ENCODE measurements at regions not wholly inside any gene's neighbourhood (a gene's known extent, or its start where the extent isn't known, plus 50 kb on each side); places are given as distances from the start of the nearest gene placed in this dataset.

GRCh38 chr5:173429489-173430150 lies 101.4 kb upstream of the STC2 start (continued):
- TF ChIP-seq CHD1 (IDR thresholded peaks at IDR 0.05; ENCODE audit: low read depth, low read length) = no peak

GRCh38 chr5:173423452-173424117 lies 95.4 kb upstream of the STC2 start:
- Histone ChIP-seq H3K27ac (ENCODE audit: insufficient read depth, low read length) (no peak overlapping the region), H2BK15ac (ENCODE audit: low read depth, low read length) (no peak overlapping the region), H4K5ac (ENCODE audit: low read depth, low read length) (no peak overlapping the region), H3K23ac (ENCODE audit: low read depth, low read length) (no peak overlapping the region), H2BK20ac (ENCODE audit: low read depth, low read length) (no peak overlapping the region), H3K4ac (ENCODE audit: low read depth, low read length) (no peak overlapping the region), H4K8ac (ENCODE audit: low read depth in 2 of 2, low read length in 2 of 2) (no peak overlapping the region), H3K18ac (ENCODE audit: low read depth, low read length) (no peak overlapping the region), H3K9me3 (ENCODE audit: control insufficient read depth, insufficient read depth, low read length) (peaks cover 15% of the 10 kb centered on the region), H3K79me1 (ENCODE audit: low read depth in 1 of 2, low read length in 2 of 2) (no peaks in the 10 kb centered on the region), H3K36me3 (ENCODE audit: control insufficient read depth, insufficient read depth, low read length) (no peaks in the 10 kb centered on the region), H4K20me1 (ENCODE audit: insufficient read depth, low read length) (no peaks in the 10 kb centered on the region), H3K14ac (replicated peaks; ENCODE audit: low read depth, low read length) (no peak overlapping the region), H3K4me2 (ENCODE audit: low read depth, low read length) (no peak overlapping the region), H2BK5ac (ENCODE audit: low read depth, low read length, poor library complexity, severe bottlenecking) (no peak overlapping the region), H2AK9ac (replicated peaks; ENCODE audit: low read depth, low read length, poor library complexity) (no peak overlapping the region), H2AFZ (replicated peaks; ENCODE audit: low read length, poor library complexity) (peak overlapping the region; percentile 14), H2BK120ac (ENCODE audit: low read depth, low read length) (no peak overlapping the region), H3K9ac (ENCODE audit: low read depth, low read length) (no peak overlapping the region), H3K4me3 (ENCODE audit: insufficient read depth, low read depth, low read length) (no peak overlapping the region), H4K91ac (ENCODE audit: insufficient read depth, low read depth, low read length) (no peak overlapping the region), H3K27me3 (ENCODE audit: control insufficient read depth, insufficient read depth, low read length) (no peaks in the 10 kb centered on the region), H3K4me1 (ENCODE audit: control insufficient read depth, insufficient read depth, low read length) (no peaks in the 10 kb centered on the region), H2AK5ac (ENCODE audit: low read depth, low read length) (no peak overlapping the region), H3K56ac (ENCODE audit: extremely low read depth, insufficient read depth, low read length) (no peak overlapping the region), H3K9me1 (ENCODE audit: insufficient read depth, low read length) (no peaks in the 10 kb centered on the region)
- in situ Hi-C loops (cut with MboI; ENCODE audit: low sequenced_read_pairs) = no loop called here
- dilution Hi-C loops (cut with HindIII; ENCODE audit: low sequenced_read_pairs, unreplicated experiment) = no loop called here
- TF ChIP-seq POLR2A (IDR thresholded peaks at IDR 0.05; ENCODE audit: low read depth, low read length) = no peak
- ChIA-PET POLR2A (ENCODE audit: unreplicated experiment) (no interaction called here), CTCF (no interaction called here)
- WGBS, 2 experiments (ENCODE audit: extremely low coverage in 2 of 2, insufficient read length in 1 of 2) = 100% methylated on average over 1 of the region's 7 CpGs; no CpG with 5 or more reads in 1 of the 2 experiments
- BruUV-seq (replicated peaks) = no TSS peak
- intact Hi-C loops (cut with micrococcal nuclease) = no loop called here
- no peak for DNase-seq
- no peak for ATAC-seq (ENCODE audit: low read depth)
